ENCODE measurements at regions not wholly inside any gene's neighbourhood (a gene's known extent, or its start where the extent isn't known, plus 50 kb on each side); places are given as distances from the start of the nearest gene placed in this dataset.
"Not testable (repeated sequence)": the region's sequence is repeated elsewhere in the genome, so short reads cannot be mapped to it uniquely, and the experiment has no call there.

- DNase-seq, result not testable (repeated sequence)
Measured at GRCh38 chr13:111501596-111502535, 181.4 kb downstream of the TEX29 start.

GRCh38 chr13:111502957-111503356 lies 182.5 kb downstream of the TEX29 start:
- DNase-seq, result no peak

- DNase-seq, result no peak
Measured at GRCh38 chr13:111503376-111503775, 182.9 kb downstream of the TEX29 start.

GRCh38 chr13:111503905-111504695 lies 183.7 kb downstream of the TEX29 start:
- DNase-seq, result no peak

GRCh38 chr13:111505175-111505777 lies 184.8 kb downstream of the TEX29 start:
- no peak for DNase-seq

- no peak for DNase-seq
Measured at GRCh38 chr13:111506125-111506524, 185.7 kb downstream of the TEX29 start.

- no peak for DNase-seq
Measured at GRCh38 chr13:111506621-111507020, 186.2 kb downstream of the TEX29 start.

GRCh38 chr13:111508164-111508870 lies 187.9 kb downstream of the TEX29 start:
- DNase-seq, result no peak

GRCh38 chr13:111508902-111509509 lies 188.6 kb downstream of the TEX29 start:
- DNase-seq, result no peak

- no peak for DNase-seq
Measured at GRCh38 chr13:111510502-111511218, 190.2 kb downstream of the TEX29 start.

GRCh38 chr13:111511219-111511732 lies 190.8 kb downstream of the TEX29 start:
- no peak for DNase-seq

- no peak for DNase-seq
Measured at GRCh38 chr13:111511805-111512504, 191.5 kb downstream of the TEX29 start.

- DNase-seq, result no peak
Measured at GRCh38 chr13:111512707-111513106, 192.3 kb downstream of the TEX29 start.

GRCh38 chr13:111513766-111514609 lies 193.5 kb downstream of the TEX29 start:
- DNase-seq, result no peak

- DNase-seq, result no peak
Measured at GRCh38 chr13:111514610-111515306, 194.3 kb downstream of the TEX29 start.

GRCh38 chr13:111515307-111515617 lies 194.8 kb downstream of the TEX29 start:
- DNase-seq, result no peak

- DNase-seq, result no peak
Measured at GRCh38 chr13:111515635-111516034, 195.2 kb downstream of the TEX29 start.

Data from muscle of arm (tissue), 1 donor.